Psoas muscle (tissue), 7 donors: ENCODE measurements at regions not wholly inside any gene's neighbourhood (a gene's known extent, or its start where the extent isn't known, plus 50 kb on each side); places are given as distances from the start of the nearest gene placed in this dataset.

Experiments used
- ATAC-seq, 4 donors: fragments of 200-7000 bp; cut with Tn5 transposase; one replicate each; pipeline ENCODE4 v1.9.1; 2020; ENCODE audit warnings: moderate library complexity in 3 of 4, mild to moderate bottlenecking in 2 of 4
- DNase-seq, 2 donors: peaks; one replicate each; pipeline ENCODE4 v3.0.0-alpha.2; 2020
- H3K27ac ChIP-seq: fragments of 200-600 bp; one replicate; pipeline ENCODE4 v1.8.0; 2022
- H3K27me3 ChIP-seq, 3 donors: fragments of 200-600 bp in 1 of 3; one replicate each; pipeline versions ENCODE4 v1.6.1 to v1.8.0; 2013 to 2022; ENCODE audit warnings: low read length in 2 of 3, mild to moderate bottlenecking in 2 of 3, moderate library complexity in 1 of 3; ENCODE audit not compliant: insufficient read depth in 3 of 3
- H3K36me3 ChIP-seq, 2 donors: fragments of 200-600 bp in 1 of 2; one replicate each; pipeline versions ENCODE4 v1.6.1 to v1.8.0; 2013 to 2022; ENCODE audit warnings: low read depth in 1 of 2, mild to moderate bottlenecking in 1 of 2, moderate library complexity in 1 of 2; ENCODE audit not compliant: insufficient read depth in 1 of 2
- H3K4me1 ChIP-seq: fragments of 200-600 bp; one replicate; pipeline ENCODE4 v1.8.0; 2022
- H3K4me3 ChIP-seq: fragments of 200-600 bp; one replicate; pipeline ENCODE4 v1.8.0; 2022; ENCODE audit warnings: mild to moderate bottlenecking
- H3K9me3 ChIP-seq: fragments of 200-600 bp; one replicate; pipeline ENCODE4 v1.8.0; 2022
- whole genome bisulfite sequencing, 3 donors: extraction: QIAGEN DNeasy Blood & Tissue Kit; methylation state at CpG; one replicate each; pipeline versions ENCODE4 v1.1.6 to v1.1.7; 2013; 5-methylcytosine and 5-hydroxymethylcytosine counted together
- intact Hi-C, 2 donors: fragments of 100-400 bp; cut with DNase I; formaldehyde crosslinking; loops; one replicate each; pipeline versions ENCODE4 v1.11.0 to v1.14.2; 2022
- TF ChIP-seq, protein P1 (sequence below): fragments of 200-600 bp; IDR thresholded peaks from one replicate; pipeline ENCODE4 v1.8.0; 2022; ENCODE audit warnings: antibody characterized with exemption
- donor health status: healthy with polysubstance abuse.
- donor health status: DM: no; HTN: no; CAD: no; lungs with moderate emphysema.
- donor health status: Bipolar disorder and iron deficiency.
- donor health status: healthy.
- donor health status: DM: yes; HTN: yes; CAD: no.
- donor health status: DM: no; HTN: no; CAD: no.
- donor health status: DM: yes; HTN: yes; CAD: no.

DNA sequence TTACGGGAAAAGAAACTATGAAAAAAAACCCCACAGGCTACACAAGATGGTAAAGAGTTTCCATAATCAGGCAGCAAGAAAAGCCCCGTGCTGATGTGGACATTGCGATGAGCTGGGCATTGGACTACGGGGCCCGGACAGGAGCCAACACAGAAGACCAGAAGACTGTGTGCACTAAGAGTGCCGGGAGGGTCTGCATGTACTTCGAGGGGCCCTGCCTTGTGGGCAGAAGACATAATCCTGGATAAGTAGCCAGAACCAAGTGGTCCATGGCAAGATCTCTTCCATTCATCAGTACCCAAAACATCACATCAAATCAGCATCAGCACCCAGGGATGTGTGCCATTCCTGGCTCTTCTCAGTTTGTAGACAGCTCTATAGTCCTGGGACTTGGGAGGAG lies 317.8 kb downstream of the FGF9 start:
- no peaks in the 10 kb centered on the region for H3K36me3 ChIP-seq
- no peaks in the 10 kb centered on the region for H3K9me3 ChIP-seq
- no peak overlapping the region for H3K27ac ChIP-seq
- H3K4me1 ChIP-seq = no peaks in the 10 kb centered on the region
- TF ChIP-seq, protein P1, sequence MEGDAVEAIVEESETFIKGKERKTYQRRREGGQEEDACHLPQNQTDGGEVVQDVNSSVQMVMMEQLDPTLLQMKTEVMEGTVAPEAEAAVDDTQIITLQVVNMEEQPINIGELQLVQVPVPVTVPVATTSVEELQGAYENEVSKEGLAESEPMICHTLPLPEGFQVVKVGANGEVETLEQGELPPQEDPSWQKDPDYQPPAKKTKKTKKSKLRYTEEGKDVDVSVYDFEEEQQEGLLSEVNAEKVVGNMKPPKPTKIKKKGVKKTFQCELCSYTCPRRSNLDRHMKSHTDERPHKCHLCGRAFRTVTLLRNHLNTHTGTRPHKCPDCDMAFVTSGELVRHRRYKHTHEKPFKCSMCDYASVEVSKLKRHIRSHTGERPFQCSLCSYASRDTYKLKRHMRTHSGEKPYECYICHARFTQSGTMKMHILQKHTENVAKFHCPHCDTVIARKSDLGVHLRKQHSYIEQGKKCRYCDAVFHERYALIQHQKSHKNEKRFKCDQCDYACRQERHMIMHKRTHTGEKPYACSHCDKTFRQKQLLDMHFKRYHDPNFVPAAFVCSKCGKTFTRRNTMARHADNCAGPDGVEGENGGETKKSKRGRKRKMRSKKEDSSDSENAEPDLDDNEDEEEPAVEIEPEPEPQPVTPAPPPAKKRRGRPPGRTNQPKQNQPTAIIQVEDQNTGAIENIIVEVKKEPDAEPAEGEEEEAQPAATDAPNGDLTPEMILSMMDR = no peak
- H3K27me3 ChIP-seq = no peaks in the 10 kb centered on the region
- DNase-seq (no peak), ATAC-seq (no peak)
- no peak overlapping the region for H3K4me3 ChIP-seq
- 88 to 91% (median 90%) methylated on average over 7 of the region's 7 CpGs for WGBS, 3 donors
- intact Hi-C loops = no loop called here

DNA sequence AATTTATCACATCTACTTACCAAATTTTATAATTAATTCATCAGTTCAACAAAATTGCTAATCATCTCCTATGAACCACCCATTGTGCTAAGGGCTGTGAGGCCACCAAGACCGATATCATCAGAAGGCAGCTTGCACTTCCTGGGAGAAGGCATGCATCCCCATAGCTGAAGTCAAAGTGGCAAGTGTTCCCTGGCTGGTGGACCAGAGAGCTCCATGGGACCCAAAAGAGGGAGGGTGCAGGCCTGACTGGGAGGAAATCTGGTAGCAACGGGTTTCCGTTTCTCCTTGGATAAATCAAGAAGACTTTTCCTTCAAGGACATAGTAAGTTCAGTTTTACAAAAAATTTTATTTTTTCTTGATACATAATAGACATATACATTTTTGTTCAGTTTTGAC lies 325.2 kb downstream of the FGF9 start:
- no peak for DNase-seq
- Histone ChIP-seq H3K4me3 (no peak overlapping the region), H3K27ac (no peak overlapping the region), H3K36me3 (no peaks in the 10 kb centered on the region), H3K4me1 (no peaks in the 10 kb centered on the region), H3K9me3 (no peaks in the 10 kb centered on the region), H3K27me3 (no peaks in the 10 kb centered on the region)
- 92 to 99% (median 95%) methylated on average over 3 of the region's 3 CpGs for WGBS, 3 donors
- TF ChIP-seq, protein P1 = no peak
- intact Hi-C loops = loop anchor here in 1 of 2 donors (5.0 kb wide), 1 partner anchor 344 kb away; no protein-coding TSS in a partner anchor
- no peak for ATAC-seq

DNA sequence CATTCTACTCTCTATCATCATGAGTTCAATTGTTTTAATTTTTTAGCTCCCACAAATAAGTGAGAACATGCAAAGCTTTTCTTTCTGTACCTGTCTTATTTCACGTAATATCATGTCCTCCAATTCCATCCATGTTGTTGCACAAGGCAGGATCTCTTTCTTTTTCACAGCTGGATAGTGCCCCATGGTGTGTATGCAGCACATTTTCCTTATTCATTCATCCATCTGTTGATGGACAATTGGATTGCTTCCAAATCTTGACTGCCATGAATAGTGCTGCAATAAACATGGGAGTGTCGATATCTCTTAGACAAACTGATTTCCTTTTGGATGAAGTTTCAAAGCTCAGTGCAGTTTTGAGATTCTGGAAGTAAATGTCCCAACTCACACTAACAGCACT lies 326.9 kb downstream of the FGF9 start:
- Histone ChIP-seq H3K4me1 (no peaks in the 10 kb centered on the region), H3K27me3 (no peaks in the 10 kb centered on the region), H3K36me3 (no peaks in the 10 kb centered on the region), H3K4me3 (no peak overlapping the region), H3K9me3 (no peaks in the 10 kb centered on the region), H3K27ac (no peak overlapping the region)
- intact Hi-C loops = loop anchor here in 1 of 2 donors (5.0 kb wide), 1 partner anchor 345 kb away; no protein-coding TSS in a partner anchor
- TF ChIP-seq, protein P1 = no peak
- no peak for DNase-seq
- WGBS, 3 donors = 69 to 82% (median 78%) methylated on average over 2 of the region's 2 CpGs
- ATAC-seq = no peak

DNA sequence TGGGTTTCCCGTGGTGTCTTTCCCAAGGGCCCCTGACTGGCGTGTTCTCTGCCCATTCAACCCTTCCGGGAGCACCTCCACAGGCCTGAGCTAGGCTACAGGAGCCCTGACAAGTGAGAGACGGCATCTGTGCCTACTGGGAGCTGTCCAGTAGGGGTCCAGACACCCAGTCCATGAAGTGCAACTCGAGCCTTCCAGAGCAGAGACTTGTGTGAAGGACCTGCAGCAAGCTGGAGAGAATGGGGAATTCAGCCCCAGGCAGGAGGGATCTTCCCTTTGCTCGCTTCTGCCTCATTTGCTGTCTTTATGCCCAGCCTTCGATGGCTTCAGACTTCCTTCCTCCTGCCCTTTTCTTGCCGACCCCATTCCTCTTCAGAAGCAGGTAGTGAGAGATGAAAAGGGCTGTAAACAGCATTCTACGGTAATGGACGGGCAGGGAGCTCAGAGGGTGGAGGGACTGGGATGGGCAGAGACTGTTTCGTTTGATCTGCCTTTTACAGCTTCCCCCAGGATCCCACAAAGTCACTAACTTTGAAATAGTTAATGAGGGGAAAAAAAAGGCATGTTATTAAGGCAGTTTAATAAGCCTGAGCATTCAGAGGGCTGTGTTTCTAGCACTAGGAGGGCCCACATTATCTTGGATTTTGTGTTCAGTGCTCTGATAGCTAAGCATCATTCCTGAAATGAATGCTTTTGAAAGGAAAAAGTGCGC lies 327.6 kb downstream of the FGF9 start:
- Histone ChIP-seq H3K27ac (no peak overlapping the region), H3K27me3 (no peaks in the 10 kb centered on the region), H3K9me3 (no peaks in the 10 kb centered on the region), H3K36me3 (no peaks in the 10 kb centered on the region), H3K4me1 (no peaks in the 10 kb centered on the region), H3K4me3 (no peak overlapping the region)
- WGBS, 3 donors = 55 to 58% (median 57%) methylated on average over 12 of the region's 12 CpGs
- no peak for DNase-seq
- TF ChIP-seq, protein P1 = no peak
- intact Hi-C loops = loop anchor here in 1 of 2 donors (5.0 kb wide), 1 partner anchor 346 kb away; no protein-coding TSS in a partner anchor
- ATAC-seq = no peak
